Activated effector memory CD4-positive, alpha-beta T cell treated with Interleukin-2 at 50 U/mL for 16 hours (primary cell): ENCODE measurements at regions not wholly inside any gene's neighbourhood (a gene's known extent, or its start where the extent isn't known, plus 50 kb on each side); places are given as distances from the start of the nearest gene placed in this dataset.
"Not testable (repeated sequence)": the region's sequence is repeated elsewhere in the genome, so short reads cannot be mapped to it uniquely, and the experiment has no call there.

Source experiments
- DNase-seq: peaks from one replicate; pipeline ENCODE4 v3.0.0-alpha.2; 2020

DNA sequence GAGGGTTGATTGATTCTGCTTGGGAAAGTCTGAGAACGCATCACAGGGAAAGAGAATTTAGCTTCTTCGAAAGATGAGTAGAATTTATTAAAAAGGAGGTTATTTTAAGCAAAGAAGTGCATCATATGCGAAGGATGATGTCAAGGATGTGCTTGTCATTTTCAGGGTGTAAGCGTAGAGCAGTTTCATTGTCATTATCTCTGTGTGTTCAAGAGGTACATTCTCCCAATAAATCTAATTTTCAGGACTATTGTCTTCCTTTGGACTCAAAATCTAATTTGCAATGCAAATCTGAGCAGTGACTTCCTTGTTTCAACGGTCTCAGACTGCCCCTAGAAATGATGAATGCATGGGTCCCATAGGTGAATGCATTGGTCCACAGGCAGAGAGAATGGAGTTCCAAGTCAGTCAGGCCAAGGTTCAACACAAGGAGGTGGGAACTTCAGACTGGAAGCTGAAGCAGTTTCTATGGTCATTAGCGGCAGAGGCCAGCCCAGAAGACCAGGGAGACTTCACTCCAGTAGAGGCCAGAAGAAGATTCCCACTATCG is 99.8 kb downstream of the CDC42EP3 start:
- DNase-seq, result no peak

DNA sequence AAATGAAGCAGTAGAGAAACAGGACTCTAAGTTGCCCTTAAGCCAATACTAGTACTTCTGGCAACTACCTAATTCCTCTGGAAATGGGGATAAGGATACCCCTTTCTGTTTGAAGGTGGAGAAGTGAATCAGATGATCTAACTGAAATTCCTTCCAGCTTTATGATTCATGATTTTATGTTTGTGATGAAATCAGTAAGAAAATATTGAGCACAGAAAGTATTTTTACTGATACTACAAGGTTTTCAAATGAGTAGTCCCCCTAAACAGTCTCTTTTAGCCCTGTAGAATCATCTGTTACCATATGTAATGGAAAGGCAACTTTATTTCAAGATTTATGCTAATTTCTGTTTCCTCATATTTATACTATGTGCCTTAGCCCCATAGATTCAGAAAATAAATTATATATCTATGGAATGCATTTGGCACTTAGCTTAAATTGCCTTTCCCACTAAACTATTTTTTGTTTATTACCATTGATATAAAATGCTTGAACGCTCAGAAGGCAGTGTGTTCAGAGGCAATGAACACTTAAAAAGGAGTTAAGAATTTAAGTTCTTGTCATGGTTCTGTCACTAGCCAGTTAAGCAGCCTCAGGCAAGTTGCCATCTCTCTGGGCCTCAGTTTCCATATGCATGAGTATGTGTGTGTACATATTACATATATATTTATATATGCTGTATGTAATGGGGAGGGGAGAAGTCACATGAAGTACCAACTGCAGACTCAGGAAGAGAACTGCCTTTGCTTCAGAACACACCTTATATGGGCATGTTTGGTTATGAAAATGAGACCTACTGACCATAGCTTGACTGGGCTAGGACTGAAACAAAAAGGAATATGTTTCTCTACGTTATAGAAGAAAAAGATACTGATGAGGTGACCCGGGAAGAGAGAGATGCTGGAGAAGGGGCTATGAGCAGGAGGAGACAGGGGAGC is 97.7 kb downstream of the CDC42EP3 start:
- DNase-seq, result no peak

DNA sequence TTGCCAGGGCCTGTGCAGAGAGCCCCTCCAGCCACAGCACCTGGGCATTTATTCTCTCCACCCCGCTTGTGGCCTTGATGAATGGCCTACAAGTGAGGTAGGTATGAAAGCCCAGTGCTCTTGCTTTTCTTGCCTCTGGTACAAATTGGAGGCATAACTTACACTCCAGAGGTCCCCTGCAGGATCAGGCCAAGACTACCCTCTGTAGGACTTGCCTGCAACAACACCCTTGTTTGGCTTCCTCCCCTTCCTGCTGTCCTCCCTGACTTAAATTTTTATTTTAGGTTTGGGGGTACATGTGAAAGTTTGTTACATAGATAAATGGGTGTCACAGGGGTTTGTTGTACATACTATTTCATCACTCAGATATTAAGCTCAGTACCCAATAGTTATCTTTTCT is 95.7 kb downstream of the CDC42EP3 start:
- DNase-seq, result no peak

DNA sequence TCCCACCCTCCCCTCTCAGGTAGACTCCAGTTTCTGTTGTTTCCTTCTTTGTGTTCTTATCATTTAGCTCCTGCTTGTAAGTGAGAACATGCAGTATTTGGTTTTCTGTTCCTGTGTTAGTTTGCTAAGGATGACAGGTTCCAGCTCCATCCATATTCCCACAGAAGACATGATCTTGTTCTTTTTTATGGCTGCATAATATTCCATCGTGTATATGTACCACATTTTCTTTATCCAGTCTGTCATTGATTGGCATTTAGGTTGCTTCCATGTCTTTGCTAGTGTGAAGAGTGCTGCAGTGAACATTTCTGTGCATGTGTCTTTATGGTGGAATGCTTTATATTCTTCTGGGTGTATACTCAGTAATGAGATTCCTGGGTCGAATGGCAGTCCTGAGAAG is 95.2 kb downstream of the CDC42EP3 start:
- not testable (repeated sequence) for DNase-seq

DNA sequence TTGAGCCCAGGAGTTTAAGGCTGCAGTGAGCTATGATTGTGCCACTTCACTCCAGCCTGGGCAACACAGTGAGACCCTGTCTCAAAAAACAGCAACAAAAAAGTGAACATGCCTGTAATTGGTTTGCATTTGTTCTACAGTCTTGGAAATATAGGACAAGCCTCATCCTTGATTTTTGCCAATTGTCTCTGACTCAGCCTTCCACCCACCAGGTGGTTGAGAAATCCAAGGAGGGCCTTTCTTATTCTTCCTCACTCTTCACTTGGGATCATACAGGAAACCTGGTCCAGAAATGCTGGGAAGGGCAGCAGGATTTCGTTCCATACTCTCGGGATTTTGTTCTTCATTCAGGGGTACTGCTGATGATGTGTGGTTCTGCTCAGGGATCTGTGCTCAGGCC is 94.6 kb downstream of the CDC42EP3 start:
- no peak for DNase-seq

DNA sequence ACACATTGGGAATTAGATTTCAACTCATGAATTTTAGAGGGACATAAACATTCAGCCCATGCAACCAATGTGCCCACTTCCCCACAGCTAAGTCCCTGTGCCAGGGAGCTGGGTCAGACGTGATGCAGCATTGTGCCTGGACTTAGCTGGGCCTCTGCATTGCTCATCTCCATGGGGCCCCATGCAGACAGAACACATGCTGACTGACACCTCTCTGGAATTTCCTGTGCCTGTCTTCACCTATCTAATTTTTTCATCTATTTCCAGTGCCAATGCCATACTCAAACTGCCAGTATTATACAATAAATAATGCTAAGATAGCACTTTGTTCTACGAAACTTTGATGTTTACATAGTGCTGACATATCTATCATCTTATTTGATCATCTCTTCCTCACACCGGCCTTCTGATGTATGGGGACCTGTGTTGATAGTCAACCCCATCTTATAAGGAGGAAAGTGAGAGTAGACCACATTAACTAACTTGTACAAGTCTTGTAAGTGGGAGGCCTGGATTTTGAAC is 92.2 kb downstream of the CDC42EP3 start:
- no peak for DNase-seq

DNA sequence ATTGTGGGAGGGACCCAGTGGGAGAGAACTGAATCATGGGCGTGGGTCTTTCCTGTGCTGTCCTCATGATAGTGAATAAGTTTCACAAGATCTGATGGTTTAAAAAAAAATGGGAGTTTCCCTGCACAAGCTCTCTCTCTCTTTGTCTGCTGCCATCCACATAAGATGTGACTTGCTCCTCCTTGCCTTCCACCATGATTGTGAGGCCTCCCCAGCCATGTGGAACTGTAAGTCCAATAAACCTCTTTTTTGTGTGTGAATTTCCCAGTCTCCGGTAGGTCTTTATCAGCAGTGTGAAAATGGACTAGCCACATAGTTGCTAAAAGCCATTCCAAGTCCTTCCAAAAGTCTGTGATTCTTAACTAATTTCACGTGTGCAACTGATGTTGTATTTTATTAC is 91.5 kb downstream of the CDC42EP3 start:
- DNase-seq, result not testable (repeated sequence)

DNA sequence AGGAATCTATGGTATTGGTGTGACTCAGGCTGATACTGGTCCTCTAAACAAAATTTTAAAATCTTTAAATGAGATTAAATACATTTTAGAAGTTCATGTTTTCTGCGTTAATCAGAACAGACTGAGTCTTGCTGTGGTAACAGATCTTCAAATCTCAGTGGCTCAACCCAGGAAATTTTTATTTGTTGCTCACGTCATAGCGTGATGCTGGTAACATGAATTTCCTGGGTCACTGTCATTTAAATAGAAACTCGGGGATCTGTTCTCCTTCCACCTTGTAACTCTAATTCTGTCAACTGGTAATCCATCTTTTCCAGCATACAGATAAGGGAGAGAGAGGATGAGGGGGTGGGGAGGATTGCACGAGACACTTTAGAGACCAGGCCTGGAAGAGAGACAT is 90.0 kb downstream of the CDC42EP3 start:
- DNase-seq, result no peak

DNA sequence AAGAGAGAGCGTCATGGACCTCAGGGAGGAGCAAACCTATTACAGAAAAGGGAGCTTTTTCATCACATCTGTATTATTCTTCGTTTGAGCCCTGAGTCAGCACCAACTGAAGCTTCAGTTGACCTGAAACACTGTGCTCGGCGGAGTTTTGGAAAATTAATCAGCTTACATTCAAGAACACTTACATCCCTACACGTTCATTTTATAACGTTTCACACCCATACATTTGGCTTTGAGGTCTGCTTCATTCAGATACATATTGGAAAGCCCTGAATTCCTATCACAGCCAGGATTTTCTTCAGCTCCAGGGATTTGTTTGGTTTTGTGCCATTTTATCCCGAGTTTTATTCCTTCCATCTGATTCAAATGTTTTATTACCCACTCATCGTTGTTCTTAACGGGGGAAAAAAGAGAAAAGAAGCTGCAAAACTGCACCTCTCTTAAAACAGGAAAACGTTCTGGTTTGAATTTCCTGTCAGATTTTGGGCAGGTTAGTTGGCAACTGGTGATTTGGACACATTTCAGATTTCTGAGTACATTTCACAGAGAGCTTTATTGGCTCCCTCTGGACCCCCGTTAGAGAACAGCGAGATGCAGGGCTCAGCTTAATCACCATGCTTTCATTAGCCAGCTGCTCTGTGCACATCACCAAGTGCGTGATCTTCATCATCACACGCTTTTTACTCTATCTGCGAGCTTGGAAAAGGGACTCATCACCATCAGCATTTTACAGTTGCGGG is 88.8 kb downstream of the CDC42EP3 start:
- DNase-seq, result no peak

DNA sequence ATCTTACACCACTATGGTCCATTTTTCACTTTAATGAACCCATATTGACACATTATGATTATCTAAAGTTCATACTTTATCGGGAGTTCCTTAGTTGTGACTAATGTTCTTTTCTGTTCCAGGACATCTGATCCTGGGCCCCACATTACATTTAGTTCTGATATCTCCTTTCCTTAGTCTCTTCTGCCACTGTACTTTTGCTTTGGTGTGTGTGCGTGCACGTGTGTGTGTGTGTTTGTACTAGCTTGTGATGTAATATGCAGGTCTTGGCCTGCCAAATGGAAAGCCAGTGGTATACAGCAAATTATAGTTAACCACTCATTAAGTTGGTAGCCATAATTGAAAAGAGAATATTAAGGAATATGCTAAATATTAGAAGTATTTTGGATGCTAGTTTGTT is 88.0 kb downstream of the CDC42EP3 start:
- no peak for DNase-seq

DNA sequence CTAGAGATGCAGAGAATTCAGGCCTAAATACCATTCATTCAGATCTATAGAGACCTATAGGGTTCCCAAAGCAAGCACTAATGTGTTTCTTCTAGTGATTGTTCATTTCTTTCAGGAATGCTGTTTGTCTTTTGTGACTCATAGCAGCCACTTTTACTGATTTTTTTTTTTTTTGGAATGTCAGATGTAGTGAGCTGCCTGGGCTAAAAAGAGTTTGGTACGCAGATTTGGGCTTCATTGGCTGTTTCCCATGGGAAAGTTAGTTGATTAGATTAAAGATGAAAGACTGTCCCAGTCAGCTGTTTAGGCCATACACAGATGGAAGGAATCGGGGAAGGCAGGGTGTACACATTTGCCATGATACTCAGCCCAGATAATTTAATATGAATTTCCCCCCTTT is 87.6 kb downstream of the CDC42EP3 start:
- no peak for DNase-seq

DNA sequence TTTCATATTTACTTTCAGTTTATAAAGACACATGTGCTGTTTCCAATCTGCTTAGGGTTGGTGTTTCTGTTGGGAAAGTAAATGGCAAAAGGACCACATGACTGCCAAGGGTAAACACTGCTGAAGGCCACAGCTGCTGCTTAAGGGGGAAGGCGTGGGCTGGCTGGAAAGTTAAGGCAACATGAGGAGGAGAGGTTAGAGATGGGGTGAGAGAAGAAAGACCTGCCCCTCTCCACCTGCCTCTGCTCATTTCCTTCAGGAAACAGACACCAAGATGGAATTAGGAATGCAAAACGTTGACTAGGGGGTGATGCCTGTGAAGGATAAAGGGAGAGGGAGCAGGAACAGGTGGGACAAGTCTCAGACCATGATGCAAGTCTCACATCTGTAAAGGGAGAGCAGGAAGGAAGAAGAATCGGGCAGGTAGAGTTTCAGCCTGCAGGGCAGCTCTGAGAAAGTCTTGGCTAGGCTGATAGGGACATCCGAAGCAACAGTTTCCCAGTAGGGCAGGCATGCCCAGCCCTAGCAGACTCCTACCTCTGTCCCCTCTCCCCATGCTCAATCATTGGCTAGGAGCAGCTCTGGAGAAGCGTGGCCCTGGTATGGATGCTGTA is 86.0 kb downstream of the CDC42EP3 start:
- peak; percentile 19 for DNase-seq

DNA sequence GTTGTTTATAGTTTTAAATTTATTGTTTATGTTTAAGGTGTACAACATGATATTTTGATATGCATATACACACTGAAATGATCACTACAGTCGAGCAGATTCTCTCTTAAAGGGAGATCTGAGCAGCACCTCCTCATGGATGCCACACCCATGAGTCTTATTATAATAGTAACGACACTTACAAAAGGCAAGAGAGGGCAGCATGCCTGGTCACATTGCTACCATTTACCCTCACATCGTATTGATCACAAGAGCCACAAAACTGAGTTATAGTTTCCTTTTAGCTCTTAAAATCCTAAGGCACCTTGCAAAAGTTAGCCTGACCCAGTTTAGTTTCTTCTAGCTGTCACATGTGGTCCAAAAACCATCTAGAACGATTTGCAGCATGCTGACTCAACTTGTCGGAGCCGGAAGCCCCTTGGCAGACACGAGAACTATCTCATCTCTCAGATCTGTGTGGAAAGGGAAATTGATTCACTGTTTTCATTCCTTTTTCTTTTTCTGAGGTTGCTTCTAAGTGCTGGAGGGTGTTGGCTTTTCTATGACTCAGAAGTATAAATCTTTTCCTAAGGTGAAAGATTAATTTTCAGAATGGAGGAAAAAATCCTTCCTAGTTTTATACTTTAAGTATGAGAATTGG is 85.3 kb downstream of the CDC42EP3 start:
- peak; percentile 65 for DNase-seq

DNA sequence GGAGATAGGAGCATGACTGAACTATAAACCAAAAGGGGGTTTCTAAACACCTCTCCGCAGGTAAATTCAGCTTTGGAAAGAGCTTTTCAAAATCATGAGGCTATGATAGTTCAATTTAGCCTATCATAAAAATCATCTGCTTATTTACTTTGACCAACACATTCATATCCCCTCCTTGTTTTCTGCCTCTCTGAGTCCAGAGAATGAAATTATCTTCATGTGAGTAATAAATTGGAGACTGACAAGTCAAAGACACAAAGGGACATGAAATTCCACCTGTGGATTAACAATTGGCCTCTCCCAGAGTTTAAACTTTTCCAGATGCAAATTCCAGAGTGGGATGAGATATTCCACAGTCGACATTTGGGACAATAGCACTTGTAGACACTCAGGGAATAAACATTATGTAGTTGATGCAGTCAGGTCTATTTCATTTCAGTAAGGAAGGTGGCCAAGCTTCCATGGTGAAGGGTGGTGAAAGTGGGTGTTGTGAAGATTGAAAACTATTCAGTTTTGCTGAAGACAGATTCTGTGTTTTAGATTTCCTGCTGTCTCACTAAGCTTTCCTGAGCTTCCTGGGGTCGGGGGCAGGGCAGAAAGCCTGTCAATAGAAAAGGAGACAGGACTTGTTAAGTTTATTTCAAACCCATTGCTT is 84.7 kb downstream of the CDC42EP3 start:
- DNase-seq, result no peak

DNA sequence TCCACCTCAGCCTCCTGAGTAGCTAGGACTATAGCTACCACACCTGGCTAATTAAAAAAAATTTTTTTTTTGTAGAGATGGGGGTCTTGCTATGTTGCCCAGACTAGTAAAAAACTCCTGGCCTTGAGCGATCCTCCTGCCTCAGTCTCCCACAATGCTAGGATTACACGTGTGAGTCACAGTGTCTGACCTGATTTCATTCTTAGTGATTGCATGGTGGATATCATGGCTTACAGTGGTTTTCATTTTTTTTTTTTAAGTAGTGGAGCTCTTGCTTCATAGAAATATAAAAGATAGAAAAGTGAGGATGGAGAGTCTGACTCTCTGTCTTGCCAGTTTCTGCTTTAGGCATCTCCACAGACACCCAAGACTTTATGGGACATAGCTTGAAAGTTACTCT is 83.6 kb downstream of the CDC42EP3 start:
- DNase-seq, result no peak

DNA sequence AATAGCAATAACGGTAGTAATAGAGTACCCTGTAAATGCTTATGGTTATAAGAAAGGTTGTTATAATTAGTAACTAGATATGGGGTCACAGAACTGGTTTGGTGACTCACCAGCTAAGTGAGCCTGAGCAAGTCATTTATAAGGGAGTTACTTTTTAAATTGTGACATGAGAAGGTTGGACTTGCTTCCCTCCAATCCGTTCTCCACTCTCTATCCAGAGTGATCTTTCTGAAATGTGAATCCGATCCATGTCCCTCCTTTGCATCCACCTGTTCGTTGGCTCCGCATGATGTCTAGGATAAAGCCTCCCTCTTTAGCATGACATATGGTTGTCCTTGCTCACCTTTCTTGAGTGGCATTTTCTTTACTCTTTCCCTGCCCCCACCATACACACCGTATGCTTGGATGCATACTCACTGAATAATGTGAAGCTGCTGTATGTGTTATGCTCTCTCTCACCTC is 83.1 kb downstream of the CDC42EP3 start:
- no peak for DNase-seq

DNA sequence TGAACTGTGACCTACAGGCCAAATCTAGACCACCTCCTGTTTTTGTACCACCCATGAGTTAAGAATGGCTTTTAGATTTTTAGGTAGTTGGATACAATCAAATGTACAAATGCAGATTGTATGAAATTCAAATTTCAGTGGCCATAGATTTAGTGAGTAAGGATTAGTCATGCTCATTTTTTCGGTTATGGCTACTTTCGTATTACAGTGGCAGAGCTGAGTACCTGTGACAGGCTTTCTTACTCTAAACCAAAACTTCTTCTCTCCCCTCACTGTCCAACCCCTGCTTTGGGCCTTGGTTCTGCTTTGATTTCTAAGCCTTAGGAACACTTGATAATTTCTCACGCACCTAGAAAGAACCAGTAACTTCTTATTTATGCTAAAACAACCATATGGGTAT is 82.1 kb downstream of the CDC42EP3 start:
- no peak for DNase-seq

DNA sequence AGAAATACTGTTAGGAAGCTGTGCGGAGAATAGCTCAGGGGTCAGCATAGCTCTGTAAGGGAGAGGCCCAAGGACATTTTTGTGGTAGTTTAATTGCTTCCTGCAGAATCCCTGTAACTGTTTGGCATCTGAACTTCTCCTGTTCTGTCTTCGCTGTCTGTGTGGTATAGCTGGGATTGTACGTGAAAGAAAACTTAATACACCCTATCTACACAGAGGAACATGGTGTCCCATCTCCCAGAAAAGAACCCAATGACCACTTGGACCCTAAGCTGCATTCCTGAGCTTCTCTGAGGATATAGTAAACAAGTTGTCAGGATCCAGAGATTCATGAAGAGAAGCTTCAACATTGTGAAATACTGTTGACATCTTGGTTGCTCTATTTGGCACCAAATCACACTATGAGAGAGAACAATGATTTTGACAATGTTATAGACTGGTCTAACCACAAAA is 81.3 kb downstream of the CDC42EP3 start:
- DNase-seq, result no peak
